ENCODE measurements at regions not wholly inside any gene's neighbourhood (a gene's known extent, or its start where the extent isn't known, plus 50 kb on each side); places are given as distances from the start of the nearest gene placed in this dataset.

GRCh38 chr11:86737737-86738136, 62.6 kb upstream of the PRSS23 start:
- TF ChIP-seq CTCF (optimal IDR thresholded peaks at IDR 0.05 in 1 of 3, IDR thresholded peaks at IDR 0.05 in 1 of 3, conservative IDR thresholded peaks at IDR 0.05 in 1 of 3; ENCODE audit: extremely low read depth in 1 of 3, insufficient read depth in 2 of 3, low read length in 3 of 3) = no peak
- no peak for TF ChIP-seq EZH2 (IDR thresholded peaks at IDR 0.05; ENCODE audit: low read length)
